ENCODE measurements at regions not wholly inside any gene's neighbourhood (a gene's known extent, or its start where the extent isn't known, plus 50 kb on each side); places are given as distances from the start of the nearest gene placed in this dataset.

- H3K4me3 ChIP-seq (ENCODE audit: low read depth, low read length) = no peak overlapping the region
- H3K36me3 ChIP-seq (ENCODE audit: control insufficient read depth, insufficient read depth, low read length) = no peaks in the 10 kb centered on the region
- H3K27me3 ChIP-seq (ENCODE audit: control insufficient read depth, insufficient read depth, low read length) = no peaks in the 10 kb centered on the region
- peaks cover 10% of the 10 kb centered on the region for H3K4me1 ChIP-seq (ENCODE audit: control insufficient read depth, insufficient read depth, low read length)
- H3K27ac ChIP-seq (ENCODE audit: low read depth, low read length) = no peak overlapping the region
- no peaks in the 10 kb centered on the region for H3K9me3 ChIP-seq (ENCODE audit: control insufficient read depth, insufficient read depth, low read length)
- no peak overlapping the region for H3K9ac ChIP-seq (ENCODE audit: low read depth, low read length)
Observed at GRCh38 chr1:244209955-244210354, 158.9 kb downstream of the ZBTB18 start.

GRCh38 chr1:244210884-244211558 is 159.9 kb downstream of the ZBTB18 start:
- H3K36me3 ChIP-seq (ENCODE audit: control insufficient read depth, insufficient read depth, low read length) = no peaks in the 10 kb centered on the region
- no peak overlapping the region for H3K4me3 ChIP-seq (ENCODE audit: low read depth, low read length)
- H3K9me3 ChIP-seq (ENCODE audit: control insufficient read depth, insufficient read depth, low read length) = no peaks in the 10 kb centered on the region
- no peak overlapping the region for H3K27ac ChIP-seq (ENCODE audit: low read depth, low read length)
- H3K4me1 ChIP-seq (ENCODE audit: control insufficient read depth, insufficient read depth, low read length) = peaks cover 10% of the 10 kb centered on the region
- H3K27me3 ChIP-seq (ENCODE audit: control insufficient read depth, insufficient read depth, low read length) = no peaks in the 10 kb centered on the region
- no peak overlapping the region; the same call in 1 of the 2 replicates for H3K9ac ChIP-seq (ENCODE audit: low read depth, low read length)

- H3K9me3 ChIP-seq (ENCODE audit: control insufficient read depth, insufficient read depth, low read length) = no peaks in the 10 kb centered on the region
- peaks cover 10% of the 10 kb centered on the region for H3K4me1 ChIP-seq (ENCODE audit: control insufficient read depth, insufficient read depth, low read length)
- no peaks in the 10 kb centered on the region for H3K27me3 ChIP-seq (ENCODE audit: control insufficient read depth, insufficient read depth, low read length)
- H3K4me3 ChIP-seq (ENCODE audit: low read depth, low read length) = no peak overlapping the region
- no peak overlapping the region for H3K9ac ChIP-seq (ENCODE audit: low read depth, low read length)
- H3K36me3 ChIP-seq (ENCODE audit: control insufficient read depth, insufficient read depth, low read length) = no peaks in the 10 kb centered on the region
- H3K27ac ChIP-seq (ENCODE audit: low read depth, low read length) = no peak overlapping the region
Observed at GRCh38 chr1:244211559-244211944, 160.5 kb downstream of the ZBTB18 start.

- H3K4me1 ChIP-seq (ENCODE audit: control insufficient read depth, insufficient read depth, low read length) = peaks cover 10% of the 10 kb centered on the region
- H3K9ac ChIP-seq (ENCODE audit: low read depth, low read length) = no peak overlapping the region
- H3K27me3 ChIP-seq (ENCODE audit: control insufficient read depth, insufficient read depth, low read length) = no peaks in the 10 kb centered on the region
- no peaks in the 10 kb centered on the region for H3K9me3 ChIP-seq (ENCODE audit: control insufficient read depth, insufficient read depth, low read length)
- no peak overlapping the region for H3K27ac ChIP-seq (ENCODE audit: low read depth, low read length)
- no peaks in the 10 kb centered on the region for H3K36me3 ChIP-seq (ENCODE audit: control insufficient read depth, insufficient read depth, low read length)
- no peak overlapping the region for H3K4me3 ChIP-seq (ENCODE audit: low read depth, low read length)
Observed at GRCh38 chr1:244212219-244212618, 161.1 kb downstream of the ZBTB18 start.

- H3K9me3 ChIP-seq (ENCODE audit: control insufficient read depth, insufficient read depth, low read length) = no peaks in the 10 kb centered on the region
- no peaks in the 10 kb centered on the region for H3K27me3 ChIP-seq (ENCODE audit: control insufficient read depth, insufficient read depth, low read length)
- no peak overlapping the region for H3K4me3 ChIP-seq (ENCODE audit: low read depth, low read length)
- no peaks in the 10 kb centered on the region for H3K36me3 ChIP-seq (ENCODE audit: control insufficient read depth, insufficient read depth, low read length)
- no peak overlapping the region for H3K27ac ChIP-seq (ENCODE audit: low read depth, low read length)
- H3K9ac ChIP-seq (ENCODE audit: low read depth, low read length) = no peak overlapping the region
- H3K4me1 ChIP-seq (ENCODE audit: control insufficient read depth, insufficient read depth, low read length) = peaks cover 10% of the 10 kb centered on the region
Observed at GRCh38 chr1:244212797-244213475, 161.9 kb downstream of the ZBTB18 start.

- Histone ChIP-seq H3K9me3 (ENCODE audit: control insufficient read depth, insufficient read depth, low read length) (no peaks in the 10 kb centered on the region), H3K9ac (ENCODE audit: low read depth, low read length) (no peak overlapping the region), H3K4me1 (ENCODE audit: control insufficient read depth, insufficient read depth, low read length) (peaks cover 10% of the 10 kb centered on the region), H3K27me3 (ENCODE audit: control insufficient read depth, insufficient read depth, low read length) (no peaks in the 10 kb centered on the region), H3K4me3 (ENCODE audit: low read depth, low read length) (no peak overlapping the region), H3K27ac (ENCODE audit: low read depth, low read length) (peak overlapping the region; percentile 62), H3K36me3 (ENCODE audit: control insufficient read depth, insufficient read depth, low read length) (no peaks in the 10 kb centered on the region)
Observed at GRCh38 chr1:244214009-244214967, 163.2 kb downstream of the ZBTB18 start.

GRCh38 chr1:244216836-244217235 is 165.8 kb downstream of the ZBTB18 start:
- Histone ChIP-seq H3K9me3 (ENCODE audit: control insufficient read depth, insufficient read depth, low read length) (no peaks in the 10 kb centered on the region), H3K27ac (ENCODE audit: low read depth, low read length) (no peak overlapping the region), H3K4me3 (ENCODE audit: low read depth, low read length) (no peak overlapping the region), H3K27me3 (ENCODE audit: control insufficient read depth, insufficient read depth, low read length) (no peaks in the 10 kb centered on the region), H3K36me3 (ENCODE audit: control insufficient read depth, insufficient read depth, low read length) (no peaks in the 10 kb centered on the region), H3K4me1 (ENCODE audit: control insufficient read depth, insufficient read depth, low read length) (peaks cover 7% of the 10 kb centered on the region), H3K9ac (ENCODE audit: low read depth, low read length) (no peak overlapping the region)

GRCh38 chr1:244217711-244218110 is 166.6 kb downstream of the ZBTB18 start:
- Histone ChIP-seq H3K36me3 (ENCODE audit: control insufficient read depth, insufficient read depth, low read length) (no peaks in the 10 kb centered on the region), H3K9ac (ENCODE audit: low read depth, low read length) (no peak overlapping the region), H3K27ac (ENCODE audit: low read depth, low read length) (no peak overlapping the region), H3K4me1 (ENCODE audit: control insufficient read depth, insufficient read depth, low read length) (peaks cover 7% of the 10 kb centered on the region), H3K4me3 (ENCODE audit: low read depth, low read length) (no peak overlapping the region), H3K27me3 (ENCODE audit: control insufficient read depth, insufficient read depth, low read length) (no peaks in the 10 kb centered on the region), H3K9me3 (ENCODE audit: control insufficient read depth, insufficient read depth, low read length) (no peaks in the 10 kb centered on the region)

GRCh38 chr1:244218220-244218619 is 167.1 kb downstream of the ZBTB18 start:
- H3K4me3 ChIP-seq (ENCODE audit: low read depth, low read length) = no peak overlapping the region
- H3K9me3 ChIP-seq (ENCODE audit: control insufficient read depth, insufficient read depth, low read length) = no peaks in the 10 kb centered on the region
- H3K9ac ChIP-seq (ENCODE audit: low read depth, low read length) = no peak overlapping the region
- H3K36me3 ChIP-seq (ENCODE audit: control insufficient read depth, insufficient read depth, low read length) = no peaks in the 10 kb centered on the region
- peaks cover 7% of the 10 kb centered on the region for H3K4me1 ChIP-seq (ENCODE audit: control insufficient read depth, insufficient read depth, low read length)
- no peak overlapping the region for H3K27ac ChIP-seq (ENCODE audit: low read depth, low read length)
- H3K27me3 ChIP-seq (ENCODE audit: control insufficient read depth, insufficient read depth, low read length) = no peaks in the 10 kb centered on the region

GRCh38 chr1:244219149-244219548 is 168.1 kb downstream of the ZBTB18 start:
- Histone ChIP-seq H3K9me3 (ENCODE audit: control insufficient read depth, insufficient read depth, low read length) (no peaks in the 10 kb centered on the region), H3K27me3 (ENCODE audit: control insufficient read depth, insufficient read depth, low read length) (no peaks in the 10 kb centered on the region), H3K27ac (ENCODE audit: low read depth, low read length) (no peak overlapping the region)

GRCh38 chr1:244219802-244220201 is 168.7 kb downstream of the ZBTB18 start:
- no peaks in the 10 kb centered on the region for H3K36me3 ChIP-seq (ENCODE audit: control insufficient read depth, insufficient read depth, low read length)
- H3K9ac ChIP-seq (ENCODE audit: low read depth, low read length) = no peak overlapping the region
- H3K27ac ChIP-seq (ENCODE audit: low read depth, low read length) = no peak overlapping the region
- no peaks in the 10 kb centered on the region for H3K27me3 ChIP-seq (ENCODE audit: control insufficient read depth, insufficient read depth, low read length)
- no peak overlapping the region for H3K4me3 ChIP-seq (ENCODE audit: low read depth, low read length)
- no peaks in the 10 kb centered on the region for H3K4me1 ChIP-seq (ENCODE audit: control insufficient read depth, insufficient read depth, low read length)
- H3K9me3 ChIP-seq (ENCODE audit: control insufficient read depth, insufficient read depth, low read length) = no peaks in the 10 kb centered on the region

More at GRCh38 chr1:244219149-244219548, 168.1 kb downstream of the ZBTB18 start:
- H3K4me3 ChIP-seq (ENCODE audit: low read depth, low read length) = no peak overlapping the region
- H3K36me3 ChIP-seq (ENCODE audit: control insufficient read depth, insufficient read depth, low read length) = no peaks in the 10 kb centered on the region
- H3K9ac ChIP-seq (ENCODE audit: low read depth, low read length) = no peak overlapping the region
- peaks cover 5% of the 10 kb centered on the region for H3K4me1 ChIP-seq (ENCODE audit: control insufficient read depth, insufficient read depth, low read length)
